Hematopoietic multipotent progenitor cell treated with erythropoietin and hydrocortisone succinate and interleukin-3 and kit ligand, for 15 days (in vitro differentiated cells): ENCODE measurements at regions not wholly inside any gene's neighbourhood (a gene's known extent, or its start where the extent isn't known, plus 50 kb on each side); places are given as distances from the start of the nearest gene placed in this dataset.
"Not testable (repeated sequence)": the region's sequence is repeated elsewhere in the genome, so short reads cannot be mapped to it uniquely, and the experiment has no call there.

Experiments
- DNase-seq: peaks from one replicate; pipeline ENCODE4 v3.0.0-alpha.2; 2015; ENCODE audit warnings: low spot score

DNA sequence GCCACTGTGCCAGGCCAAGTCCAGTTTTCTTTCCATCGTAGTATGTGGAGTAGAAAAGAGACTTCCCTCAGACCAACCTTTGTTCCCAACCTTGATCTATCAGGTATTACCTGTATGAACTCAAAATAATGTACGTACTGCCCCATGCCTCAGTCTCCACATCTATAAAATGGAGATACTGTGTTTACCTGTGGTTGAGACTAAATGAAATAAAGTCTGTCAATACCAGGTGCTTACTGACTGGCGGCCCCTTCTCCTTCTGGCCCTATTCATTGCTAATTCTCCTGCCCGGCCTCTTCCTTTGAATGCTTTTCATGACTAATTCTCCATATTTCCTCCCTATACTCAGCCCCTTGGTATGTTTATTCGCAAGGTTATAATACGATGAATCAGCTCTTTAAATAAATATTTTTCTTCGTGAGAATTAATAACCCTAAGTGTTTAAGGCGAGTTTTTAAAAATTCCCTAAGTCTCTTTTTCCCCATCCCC lies 89.6 kb upstream of the BASP1 start:
- no peak for DNase-seq

DNA sequence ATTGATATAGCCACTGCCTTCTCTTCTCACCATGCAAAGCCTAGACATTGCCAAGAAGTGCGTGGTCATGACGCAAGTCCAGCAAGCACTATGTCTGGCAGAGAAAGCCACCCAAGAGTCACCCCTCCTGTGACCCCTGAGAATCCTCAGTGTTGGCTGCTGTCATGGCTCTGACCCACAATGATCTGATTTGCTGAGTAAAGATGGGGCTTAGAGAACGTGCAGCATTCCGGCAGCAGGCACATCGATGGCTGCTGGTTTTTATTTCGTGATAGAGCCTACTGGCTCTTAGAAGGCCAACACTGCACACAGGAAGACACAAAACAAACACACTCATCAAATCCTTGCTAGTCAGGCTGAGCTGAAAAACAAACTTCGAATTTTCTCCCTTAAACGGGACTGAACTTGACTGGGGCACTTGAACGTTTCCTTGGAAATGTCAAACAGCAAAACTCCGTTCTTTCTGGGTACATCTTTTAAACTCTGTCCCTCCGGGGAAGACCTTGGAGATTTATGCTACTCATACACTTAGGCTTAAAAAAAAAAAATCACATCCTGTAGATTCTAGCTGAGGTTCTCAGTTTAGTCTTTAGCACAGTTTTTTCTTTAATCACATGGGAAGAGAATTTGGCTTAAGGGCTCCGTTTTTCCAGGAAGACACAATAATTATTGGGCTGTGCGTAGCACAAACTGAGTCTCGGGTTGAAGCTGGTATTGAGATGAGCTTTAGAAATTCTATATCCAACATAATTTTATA lies 88.2 kb upstream of the BASP1 start:
- no peak for DNase-seq

DNA sequence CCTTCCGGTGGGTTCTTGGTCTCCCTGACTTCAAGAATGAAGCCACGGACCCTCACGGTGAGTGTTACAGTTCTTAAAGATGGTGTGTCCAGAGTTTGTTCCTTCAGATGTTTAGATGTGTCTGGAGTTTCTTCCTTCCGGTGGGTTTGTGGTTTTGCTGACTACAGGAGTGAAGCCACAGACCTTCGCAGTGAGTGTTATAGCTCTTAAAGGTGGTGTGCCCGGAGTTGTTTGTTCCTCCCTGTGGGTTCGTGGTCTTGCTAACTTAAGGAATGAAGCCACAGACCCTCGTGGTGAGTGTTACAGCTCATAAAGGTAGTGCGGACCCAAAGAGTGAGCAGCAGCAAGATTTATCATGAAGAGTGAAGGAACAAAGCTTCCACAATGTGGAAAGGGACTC lies 87.1 kb upstream of the BASP1 start:
- not testable (repeated sequence) for DNase-seq

DNA sequence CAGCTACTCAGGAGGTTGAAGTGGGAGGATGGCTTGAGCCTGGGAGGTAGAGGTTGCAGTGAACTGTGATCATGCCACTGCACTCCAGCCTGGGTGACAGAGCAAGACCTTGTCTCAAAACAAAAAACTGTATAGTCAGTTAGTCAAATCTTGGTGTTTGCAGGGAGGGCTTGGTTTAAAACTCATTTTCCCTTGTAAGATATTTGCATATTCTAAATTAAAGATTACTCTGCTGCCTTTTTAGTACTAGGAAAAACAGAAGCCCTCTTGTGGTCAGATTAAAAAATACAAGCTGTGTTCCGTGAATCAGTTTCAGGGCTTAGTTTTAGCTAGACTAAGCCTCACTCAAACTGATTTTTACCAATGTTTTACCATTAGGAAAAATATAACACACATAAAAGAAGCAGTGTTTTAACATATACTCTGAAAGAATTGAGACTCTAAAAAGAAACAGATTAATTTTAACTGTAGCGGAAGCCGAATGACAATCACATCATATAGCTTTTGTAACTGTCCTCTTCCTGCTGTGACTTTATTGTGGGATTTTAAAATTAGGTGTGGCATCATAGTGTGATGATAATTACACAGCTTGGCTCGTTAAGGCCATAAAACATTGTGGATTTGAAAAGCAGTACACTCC lies 84.9 kb upstream of the BASP1 start:
- peak; percentile 11 for DNase-seq

DNA sequence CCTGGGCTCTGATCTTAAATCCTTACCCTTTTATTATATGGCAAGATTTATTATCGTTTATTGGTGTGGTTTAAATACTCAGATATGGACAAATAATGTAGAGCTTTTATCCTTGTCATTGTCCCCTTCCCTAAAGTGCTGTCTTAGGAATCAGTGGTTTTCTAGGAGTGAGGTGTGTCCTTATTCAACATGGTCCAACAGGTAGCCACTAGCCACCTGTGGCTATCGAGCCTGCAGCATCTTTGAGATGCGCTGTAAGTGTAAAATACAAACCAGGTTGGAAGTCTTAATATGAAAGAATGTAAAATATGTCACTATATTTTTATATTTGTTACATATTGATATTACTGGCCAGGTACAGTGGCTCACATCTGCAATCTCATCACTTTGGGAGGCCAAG lies 82.4 kb upstream of the BASP1 start:
- no peak for DNase-seq

DNA sequence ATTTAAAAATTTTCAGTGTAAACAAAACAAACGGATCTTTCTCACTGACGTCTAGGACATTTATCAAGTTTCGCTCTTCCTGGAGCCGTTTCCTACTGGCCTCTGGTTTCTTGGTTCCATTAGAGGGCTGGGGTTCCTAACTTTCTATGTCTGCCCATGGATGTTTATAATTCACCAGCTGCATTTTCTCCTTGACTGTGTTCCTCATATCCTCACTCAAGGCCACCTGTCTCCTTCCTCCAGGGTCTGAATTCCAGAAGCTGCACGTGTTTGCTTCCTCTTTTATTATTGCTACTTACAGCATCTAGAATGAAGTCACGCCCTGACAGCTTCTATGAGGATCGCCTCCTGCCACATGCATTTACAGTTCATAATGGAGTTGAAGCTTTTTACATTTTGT lies 74.1 kb upstream of the BASP1 start:
- DNase-seq: no peak

DNA sequence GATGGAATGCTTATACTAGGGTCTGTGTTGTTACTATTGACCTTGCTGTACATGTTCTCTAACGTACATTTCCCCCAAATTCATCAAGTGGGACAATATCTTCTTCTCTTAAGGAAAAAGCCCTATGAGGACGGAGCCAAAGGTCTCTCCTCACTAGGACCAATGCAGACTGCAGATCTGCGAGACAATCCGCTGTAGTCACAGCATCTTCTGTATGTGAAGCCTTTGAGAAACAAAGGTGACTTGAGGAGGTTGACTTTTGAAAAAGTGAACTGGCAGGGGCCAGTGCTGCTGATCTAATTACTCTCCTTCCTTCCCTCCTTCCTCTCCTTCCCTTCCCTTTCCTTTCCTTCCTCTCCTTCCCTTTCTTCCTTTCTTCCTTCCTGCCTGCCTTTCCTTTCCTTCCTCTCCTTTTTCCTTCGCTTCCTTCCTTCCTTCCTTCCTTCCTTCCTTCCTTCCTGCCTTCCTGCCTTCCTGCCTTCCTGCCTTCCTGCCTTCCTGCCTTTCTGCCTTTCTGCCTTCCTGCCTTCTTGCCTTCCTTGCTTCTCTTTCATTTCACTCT lies 71.1 kb upstream of the BASP1 start:
- DNase-seq: no peak

DNA sequence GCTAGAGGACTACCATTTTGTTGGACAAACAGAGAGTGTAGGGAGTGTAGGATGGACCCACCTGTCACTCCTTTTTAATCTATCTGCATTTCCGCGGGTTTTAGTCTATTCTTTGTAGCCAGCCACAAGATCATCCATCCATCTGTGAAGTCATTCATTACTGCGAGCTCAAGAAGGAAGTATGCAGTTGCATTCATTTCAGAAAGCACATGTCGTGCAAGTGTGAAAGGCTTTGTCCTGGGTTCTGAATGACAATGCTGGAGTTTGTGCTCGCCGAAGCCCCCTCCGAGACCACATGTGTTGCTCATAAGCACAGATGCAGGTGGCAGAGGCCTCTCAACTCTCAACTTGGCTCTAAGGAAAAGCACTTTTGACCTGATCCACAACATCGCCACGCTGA lies 70.3 kb upstream of the BASP1 start:
- no peak for DNase-seq

DNA sequence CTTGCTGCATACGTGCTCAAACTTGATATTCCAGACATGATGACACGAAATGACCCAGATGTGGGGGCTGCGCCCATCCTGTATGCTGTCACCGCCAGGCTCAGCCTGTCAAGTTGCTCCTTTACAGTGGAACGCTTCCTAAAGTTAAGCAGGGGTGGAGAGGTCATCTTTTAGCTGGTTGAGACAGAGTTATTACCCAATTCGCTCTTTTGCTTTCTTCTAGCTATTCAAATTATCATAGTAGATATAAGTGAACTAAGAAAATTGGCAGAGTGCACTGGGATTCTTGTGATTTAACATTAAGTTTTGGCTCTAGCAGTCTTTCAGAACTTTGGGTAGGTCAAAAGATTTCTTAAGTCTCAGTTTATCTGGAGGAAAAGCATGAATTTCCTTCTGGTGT lies 69.8 kb upstream of the BASP1 start:
- DNase-seq: no peak

DNA sequence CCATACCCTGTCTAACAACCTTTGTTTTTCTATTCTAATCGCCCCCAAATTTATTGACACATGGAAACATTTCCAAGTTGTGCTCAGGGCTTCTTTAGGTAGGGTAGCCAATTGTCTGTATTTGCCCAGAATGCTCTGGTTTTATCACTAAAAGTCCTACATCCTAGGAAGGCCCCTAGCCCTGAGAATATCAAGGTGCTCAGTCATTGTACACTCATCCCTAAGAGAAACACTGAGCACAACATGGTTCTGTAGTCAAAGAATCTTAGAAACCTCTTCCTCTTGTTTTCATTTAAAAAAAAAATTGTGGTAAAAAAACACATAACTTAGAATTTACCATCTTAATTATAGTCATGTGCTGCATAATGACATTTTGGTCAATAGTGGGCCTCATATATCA lies 69.0 kb upstream of the BASP1 start:
- no peak for DNase-seq

DNA sequence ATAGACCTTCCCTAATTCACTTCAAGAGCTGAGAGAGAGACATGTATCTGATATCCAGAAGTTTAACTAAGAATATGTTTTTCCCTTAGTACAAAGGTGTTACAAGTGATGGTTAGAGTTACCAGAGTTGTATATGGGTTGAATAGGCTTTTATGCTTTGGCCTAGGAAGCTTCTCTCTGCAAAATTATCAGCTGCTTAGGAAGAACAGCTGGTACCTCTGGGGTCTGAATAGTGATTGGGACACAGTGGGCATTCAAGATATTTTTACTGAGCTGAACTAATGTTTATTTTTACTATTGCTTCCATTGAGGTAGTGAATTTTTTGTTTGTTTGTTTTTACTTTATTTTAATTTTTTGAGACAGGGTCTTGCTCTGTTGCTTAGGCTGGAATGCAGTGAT lies 67.6 kb upstream of the BASP1 start:
- no peak for DNase-seq

DNA sequence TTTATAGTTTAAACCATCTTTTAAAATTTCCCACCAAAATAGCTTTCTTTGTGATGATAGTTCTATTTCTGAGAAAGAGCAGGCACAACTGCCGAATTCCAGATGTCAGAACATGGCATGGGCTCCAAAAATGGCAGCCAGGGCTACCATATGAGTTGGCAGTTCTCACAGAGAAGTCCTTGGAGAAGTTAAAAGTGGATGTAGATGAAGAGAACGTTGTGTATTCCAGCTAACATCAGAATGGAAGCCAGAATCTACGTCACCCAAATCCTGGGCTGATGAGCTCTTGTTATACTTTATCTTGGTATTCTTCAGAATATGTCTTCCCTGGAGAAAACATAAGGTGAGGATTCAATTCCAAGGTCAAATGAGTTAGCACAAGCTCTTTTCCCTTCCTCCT lies 66.9 kb upstream of the BASP1 start:
- DNase-seq: no peak

DNA sequence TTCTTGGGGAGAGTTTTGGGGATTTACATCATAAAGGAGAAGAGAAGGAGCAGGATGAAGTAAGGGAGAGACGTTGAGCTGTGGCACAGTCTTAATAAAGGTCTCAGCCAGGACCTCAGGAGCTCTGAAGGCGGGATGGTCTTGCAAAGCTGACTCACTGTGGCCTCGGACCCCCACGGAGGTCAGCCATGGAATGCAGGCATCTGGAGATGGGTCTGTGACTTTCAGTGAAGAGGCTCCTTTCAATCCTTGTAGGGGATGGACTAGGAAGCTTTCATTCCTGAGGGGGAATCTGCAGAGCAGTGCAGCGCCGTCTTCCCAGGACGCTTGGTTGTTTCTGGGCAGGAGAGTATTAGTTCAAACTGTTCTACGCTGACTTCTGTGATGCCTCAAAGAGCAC lies 65.7 kb upstream of the BASP1 start:
- DNase-seq: no peak

DNA sequence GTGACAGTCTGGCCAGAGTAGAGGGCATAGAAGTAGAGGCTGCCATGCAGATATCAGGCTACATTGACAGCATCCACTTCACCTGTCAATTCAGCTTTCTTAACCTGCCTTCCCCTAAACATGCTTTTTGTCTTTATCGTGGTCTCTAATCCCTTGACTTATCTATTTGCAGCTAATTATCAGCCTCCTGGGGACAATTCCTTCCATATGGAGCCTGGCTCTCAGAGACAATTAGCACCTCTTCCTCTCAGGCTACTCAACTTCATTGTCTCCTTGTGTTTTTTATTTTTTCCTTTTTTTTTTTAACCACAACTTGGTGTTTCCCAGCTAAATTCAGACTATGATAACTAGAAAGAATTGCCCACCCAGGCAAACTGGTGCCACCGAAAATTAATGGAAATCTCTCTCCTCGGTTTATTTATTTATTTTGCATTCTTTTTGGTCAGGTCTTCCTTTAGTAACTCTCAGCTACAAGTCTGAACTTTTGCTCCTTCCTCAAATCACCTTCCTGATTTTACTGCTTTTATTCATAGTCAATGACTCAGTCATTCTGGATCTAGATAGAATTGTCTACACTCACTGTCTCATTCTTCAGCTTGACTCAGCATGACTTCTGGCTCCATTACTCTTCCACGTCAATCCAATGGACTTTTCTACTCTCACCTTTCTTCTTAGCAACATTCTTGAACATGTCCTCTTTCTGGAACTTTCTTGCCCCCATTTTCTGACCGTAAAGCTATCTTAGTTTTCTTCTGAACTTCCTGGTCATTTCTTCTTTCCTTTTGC lies 63.0 kb upstream of the BASP1 start:
- no peak for DNase-seq

DNA sequence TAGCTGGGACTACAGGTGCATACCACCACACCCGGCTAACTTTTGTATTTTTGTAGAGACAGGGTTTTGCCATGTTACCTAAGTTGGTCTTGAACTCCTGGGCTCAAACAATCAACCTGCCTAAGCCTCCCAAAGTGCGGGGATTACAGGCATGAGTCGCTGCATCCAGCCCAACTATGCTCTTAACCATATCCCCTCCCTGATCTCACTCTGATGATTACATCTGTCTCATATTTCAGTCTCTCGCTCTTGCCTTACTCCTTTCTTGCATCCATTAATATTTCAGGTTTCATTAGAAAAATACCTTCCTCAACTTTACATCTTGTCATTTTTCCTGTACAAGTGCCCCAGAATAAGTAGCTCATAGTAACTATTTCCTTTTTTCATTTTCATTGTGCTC lies 61.0 kb upstream of the BASP1 start:
- DNase-seq: no peak

DNA sequence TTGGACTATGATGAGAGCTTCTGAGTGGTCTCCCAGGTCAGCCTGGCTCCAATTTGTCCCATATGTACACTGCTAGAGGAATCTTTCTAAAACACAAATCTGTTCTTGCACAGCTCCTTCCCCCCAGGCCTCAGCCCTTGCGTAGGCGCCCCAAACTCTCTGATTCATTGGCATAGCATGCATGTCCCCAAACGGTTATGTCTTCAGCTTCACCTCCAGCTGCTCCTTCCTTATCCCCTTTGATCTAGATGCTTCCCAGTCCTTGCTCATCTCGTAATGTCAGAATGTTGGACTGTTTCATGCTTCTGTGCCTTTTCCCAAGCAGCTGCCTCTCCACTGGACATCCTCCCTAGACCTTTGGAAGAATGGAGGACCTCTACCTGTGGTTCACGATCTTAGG lies 60.1 kb upstream of the BASP1 start:
- no peak for DNase-seq

DNA sequence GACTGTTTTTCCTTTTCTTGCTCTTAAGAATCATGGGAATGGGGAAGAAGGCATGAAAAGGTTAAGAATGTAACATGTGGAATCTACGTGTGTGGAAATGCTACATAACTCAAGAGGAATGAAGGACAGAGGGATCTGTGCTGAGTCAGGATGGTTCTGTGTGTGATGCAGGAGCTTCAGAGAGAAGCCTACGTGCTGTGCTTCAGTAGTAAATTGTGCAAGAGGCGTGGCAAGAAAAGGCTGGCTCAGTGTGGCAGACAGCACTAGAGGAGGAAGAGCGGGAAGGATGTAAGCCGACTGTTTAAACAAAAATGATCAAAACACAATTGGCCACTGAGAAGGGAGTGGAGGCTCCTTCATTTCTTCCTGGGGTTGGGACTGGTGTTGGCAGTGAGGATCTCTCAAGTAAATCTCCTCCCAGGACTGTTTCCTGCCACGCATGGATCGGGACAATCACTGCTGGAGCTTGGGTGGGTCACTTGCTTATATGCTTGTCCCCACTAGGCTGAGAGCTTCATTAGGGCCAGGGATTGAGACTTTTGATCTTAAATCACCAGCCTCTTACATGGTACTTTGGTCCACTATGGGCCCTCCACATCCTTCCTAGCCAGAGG lies 59.4 kb upstream of the BASP1 start:
- DNase-seq: no peak

DNA sequence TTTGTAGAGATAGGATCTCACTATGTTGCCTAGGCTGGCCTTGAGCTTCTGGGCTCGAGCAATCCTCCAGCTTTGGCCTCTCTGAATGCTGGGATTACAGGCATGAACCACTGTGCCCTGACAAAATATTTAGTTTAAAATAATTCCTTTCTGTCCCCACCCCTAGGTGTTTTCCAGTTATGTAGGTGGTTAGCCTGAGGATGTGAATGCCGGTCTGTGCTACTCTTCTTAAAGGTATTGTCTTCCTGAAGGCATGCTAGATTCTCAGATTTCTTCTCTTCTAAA lies 56.7 kb upstream of the BASP1 start:
- no peak for DNase-seq

DNA sequence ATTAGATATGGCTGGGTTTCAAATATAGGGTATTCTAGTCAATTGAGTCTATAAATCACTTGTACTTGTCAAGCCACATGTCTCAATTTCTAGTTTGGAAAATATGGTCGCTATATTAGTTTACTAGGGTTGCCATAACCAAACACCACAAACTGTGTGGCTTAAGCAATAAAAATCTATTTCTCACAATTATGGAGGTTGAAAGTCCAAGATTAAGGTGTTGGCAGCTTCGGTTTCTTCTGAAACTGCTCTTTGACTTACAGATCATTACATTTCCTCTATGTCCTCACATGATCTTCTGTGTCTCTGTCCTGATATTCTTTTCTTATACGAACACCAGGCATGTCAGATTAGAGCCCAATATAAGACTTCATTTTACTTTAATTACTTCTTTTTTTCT lies 55.8 kb upstream of the BASP1 start:
- no peak for DNase-seq

DNA sequence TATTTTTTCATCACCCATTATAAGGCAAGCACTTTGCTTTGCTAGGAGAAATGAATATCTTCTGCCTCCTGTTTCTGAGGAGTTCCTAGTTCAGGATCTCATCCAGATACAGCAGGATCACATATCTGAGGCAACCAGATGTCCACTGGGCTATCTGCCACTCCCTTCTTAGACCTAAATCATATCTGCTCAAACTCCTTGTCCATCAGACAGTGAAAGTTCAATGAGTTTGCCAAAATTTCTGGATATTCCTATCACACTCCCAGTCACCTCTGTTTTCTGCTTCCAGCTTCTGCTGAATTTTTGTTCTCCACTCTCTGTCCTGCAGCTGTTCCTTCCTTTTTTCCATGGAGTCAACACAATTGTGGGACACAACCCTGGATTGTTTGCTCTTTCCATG lies 54.2 kb upstream of the BASP1 start:
- DNase-seq: no peak

DNA sequence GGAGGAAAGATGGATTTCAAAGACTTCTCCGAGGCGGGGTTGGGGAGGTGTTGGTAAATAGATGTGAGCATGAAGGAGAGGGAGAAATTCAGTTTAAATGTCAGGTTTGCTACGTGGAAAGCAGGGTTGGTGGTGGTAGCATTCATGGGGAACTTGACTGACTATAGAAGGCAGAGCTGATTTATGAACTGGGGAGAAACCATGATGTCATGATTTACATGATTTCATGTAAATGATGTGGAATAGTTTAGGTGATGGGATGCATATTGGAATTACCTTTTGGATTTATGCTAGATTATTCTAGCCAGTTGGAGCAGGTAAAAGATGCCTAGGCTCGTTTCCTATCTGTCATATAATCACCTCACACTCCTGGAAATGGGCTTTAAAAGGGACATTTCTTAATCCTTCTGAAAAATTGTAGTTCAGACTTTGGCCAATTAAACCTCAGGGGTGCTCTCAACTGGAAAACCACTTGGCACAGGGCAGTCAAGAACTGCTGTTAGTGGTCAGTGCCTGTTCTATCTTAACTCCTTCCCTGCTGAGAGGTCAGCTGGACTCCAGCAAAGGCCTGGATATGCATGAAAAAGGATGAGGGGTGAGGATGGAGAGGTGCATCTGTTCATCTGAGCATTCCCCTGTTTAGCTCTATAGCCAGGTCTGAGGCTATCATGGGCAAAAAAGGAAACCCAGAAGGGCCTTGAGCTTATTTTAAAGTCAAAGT lies 50.1 kb upstream of the BASP1 start:
- no peak for DNase-seq
